OCI-LY7 (cell line): ENCODE measurements at regions not wholly inside any gene's neighbourhood (a gene's known extent, or its start where the extent isn't known, plus 50 kb on each side); places are given as distances from the start of the nearest gene placed in this dataset.

Source experiments
- EZH2phosphoT487 ChIP-seq: fragments of 200-600 bp; sonication (generic); IDR thresholded peaks from 2 replicates; pipeline ENCODE4 v1.6.1; 2018; ENCODE audit warnings: low read depth, borderline replicate concordance, mild to moderate bottlenecking, mixed run types, antibody characterized with exemption, low read length, moderate library complexity, mixed read lengths
- TF ChIP-seq, protein P1 (sequence below): fragments of 200-600 bp; sonication (generic); conservative IDR thresholded peaks from 2 replicates; pipeline ENCODE4 v1.5.1; 2014; ENCODE audit warnings: mild to moderate bottlenecking, antibody characterized with exemption, low read length, moderate library complexity, mixed read lengths

DNA sequence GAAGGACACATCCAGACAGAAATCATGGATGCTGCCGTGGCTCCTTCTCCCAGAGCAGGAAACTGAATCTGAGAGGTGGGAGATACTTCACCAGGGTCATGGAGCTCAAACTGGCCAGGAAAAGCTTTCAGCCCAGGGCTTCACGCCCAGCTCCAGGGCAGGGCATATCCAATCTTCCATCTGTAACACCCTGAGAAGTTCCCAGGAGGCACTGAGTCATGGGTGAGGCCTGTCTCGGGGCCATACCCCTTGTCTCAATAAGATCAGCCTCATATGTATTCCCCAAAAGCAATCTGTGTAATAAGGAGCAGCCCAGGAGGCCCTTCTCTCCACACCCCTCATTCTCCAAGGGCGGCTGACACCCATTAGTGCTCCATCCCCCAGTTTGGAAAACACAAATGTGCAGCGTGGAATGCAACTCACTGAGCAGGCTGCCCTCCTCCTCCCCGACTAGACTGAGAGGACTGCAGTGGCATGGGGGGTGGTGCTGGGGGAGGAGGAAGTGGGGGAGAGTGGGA, 439.3 kb upstream of the SULF2 start:
- TF ChIP-seq, protein P1, sequence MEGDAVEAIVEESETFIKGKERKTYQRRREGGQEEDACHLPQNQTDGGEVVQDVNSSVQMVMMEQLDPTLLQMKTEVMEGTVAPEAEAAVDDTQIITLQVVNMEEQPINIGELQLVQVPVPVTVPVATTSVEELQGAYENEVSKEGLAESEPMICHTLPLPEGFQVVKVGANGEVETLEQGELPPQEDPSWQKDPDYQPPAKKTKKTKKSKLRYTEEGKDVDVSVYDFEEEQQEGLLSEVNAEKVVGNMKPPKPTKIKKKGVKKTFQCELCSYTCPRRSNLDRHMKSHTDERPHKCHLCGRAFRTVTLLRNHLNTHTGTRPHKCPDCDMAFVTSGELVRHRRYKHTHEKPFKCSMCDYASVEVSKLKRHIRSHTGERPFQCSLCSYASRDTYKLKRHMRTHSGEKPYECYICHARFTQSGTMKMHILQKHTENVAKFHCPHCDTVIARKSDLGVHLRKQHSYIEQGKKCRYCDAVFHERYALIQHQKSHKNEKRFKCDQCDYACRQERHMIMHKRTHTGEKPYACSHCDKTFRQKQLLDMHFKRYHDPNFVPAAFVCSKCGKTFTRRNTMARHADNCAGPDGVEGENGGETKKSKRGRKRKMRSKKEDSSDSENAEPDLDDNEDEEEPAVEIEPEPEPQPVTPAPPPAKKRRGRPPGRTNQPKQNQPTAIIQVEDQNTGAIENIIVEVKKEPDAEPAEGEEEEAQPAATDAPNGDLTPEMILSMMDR: no peak
- no peak for TF ChIP-seq EZH2phosphoT487
